ENCODE measurements at regions not wholly inside any gene's neighbourhood (a gene's known extent, or its start where the extent isn't known, plus 50 kb on each side); places are given as distances from the start of the nearest gene placed in this dataset.
A peak's percentile ranks its signal among the peaks of the same experiment; 100 is the strongest.

GRCh38 chr2:120421126-120421829, 75.3 kb downstream of the INHBB start:
- Histone ChIP-seq H3K27me3 (no peaks in the 10 kb centered on the region), H3K4me1 (no peaks in the 10 kb centered on the region), H3K4me3 (no peak overlapping the region), H3K27ac (no peak overlapping the region), H3K9me3 (no peaks in the 10 kb centered on the region), H3K36me3 (no peaks in the 10 kb centered on the region)
- intact Hi-C loops (cut with DNase I), result no loop called here
- DNase-seq (ENCODE audit: low spot score in 2 of 2), result peak in 1 of 2 donors; percentile 52
- no peak for TF ChIP-seq CTCF (IDR thresholded peaks at IDR 0.05)

GRCh38 chr2:120421830-120422175, 75.9 kb downstream of the INHBB start:
- Histone ChIP-seq H3K4me1 (no peaks in the 10 kb centered on the region), H3K27ac (no peak overlapping the region), H3K9me3 (no peaks in the 10 kb centered on the region), H3K27me3 (no peaks in the 10 kb centered on the region), H3K4me3 (no peak overlapping the region), H3K36me3 (no peaks in the 10 kb centered on the region)
- intact Hi-C loops (cut with DNase I), result no loop called here
- TF ChIP-seq CTCF (IDR thresholded peaks at IDR 0.05), result no peak
- no peak for DNase-seq (ENCODE audit: low spot score in 2 of 2)

- no peaks in the 10 kb centered on the region for H3K27me3 ChIP-seq
- intact Hi-C loops (cut with DNase I), result no loop called here
- no peaks in the 10 kb centered on the region for H3K9me3 ChIP-seq
- no peaks in the 10 kb centered on the region for H3K36me3 ChIP-seq
- H3K4me3 ChIP-seq, result no peak overlapping the region
- no peak overlapping the region for H3K27ac ChIP-seq
- no peak for TF ChIP-seq CTCF (IDR thresholded peaks at IDR 0.05)
- H3K4me1 ChIP-seq, result no peaks in the 10 kb centered on the region
- peak in 1 of 2 donors; percentile 56 for DNase-seq (ENCODE audit: low spot score in 2 of 2)
Measured at GRCh38 chr2:120422465-120423160, 76.7 kb downstream of the INHBB start.

GRCh38 chr2:120423167-120423943, 77.4 kb downstream of the INHBB start:
- Histone ChIP-seq H3K27ac (no peak overlapping the region), H3K4me1 (no peaks in the 10 kb centered on the region), H3K9me3 (no peaks in the 10 kb centered on the region), H3K4me3 (no peak overlapping the region), H3K27me3 (no peaks in the 10 kb centered on the region), H3K36me3 (no peaks in the 10 kb centered on the region)
- no peak for TF ChIP-seq CTCF (IDR thresholded peaks at IDR 0.05)
- no peak for DNase-seq (ENCODE audit: low spot score in 2 of 2)
- intact Hi-C loops (cut with DNase I), result no loop called here

- no peak overlapping the region for H3K27ac ChIP-seq
- intact Hi-C loops (cut with DNase I), result no loop called here
- H3K4me3 ChIP-seq, result no peak overlapping the region
- H3K36me3 ChIP-seq, result no peaks in the 10 kb centered on the region
- no peak for TF ChIP-seq CTCF (IDR thresholded peaks at IDR 0.05)
- peak in 1 of 2 donors; percentile 48 for DNase-seq (ENCODE audit: low spot score in 2 of 2)
- H3K4me1 ChIP-seq, result no peaks in the 10 kb centered on the region
- no peaks in the 10 kb centered on the region for H3K9me3 ChIP-seq
- no peaks in the 10 kb centered on the region for H3K27me3 ChIP-seq
Measured at GRCh38 chr2:120424274-120424796, 78.4 kb downstream of the INHBB start.

Measured in ascending aorta (tissue), 2 donors.